SK-N-SH treated with all-trans-retinoic acid at 6 μM for 48 hours (cell line): ENCODE measurements at regions not wholly inside any gene's neighbourhood (a gene's known extent, or its start where the extent isn't known, plus 50 kb on each side); places are given as distances from the start of the nearest gene placed in this dataset.
A peak's percentile ranks its signal among the peaks of the same experiment; 100 is the strongest.

Source experiments
- ATAC-seq: fragments of 200-7000 bp; cut with Tn5 transposase; 3 replicates; pipeline ENCODE4 v1.9.1; 2020; ENCODE audit warnings: mild to moderate bottlenecking, moderate library complexity
- ARNTL ChIP-seq: fragments of 450-650 bp; formaldehyde crosslinking; IDR thresholded peaks from 2 replicates; pipeline ENCODE4 v1.5.0; 2020; ENCODE audit warnings: low read depth, mild to moderate bottlenecking, moderate library complexity, borderline replicate concordance
- BACH2 ChIP-seq: fragments of 250-450 bp; sonication (Bioruptor Pico); IDR thresholded peaks from 2 replicates; pipeline ENCODE4 v1.9.0; 2021; ENCODE audit warnings: mild to moderate bottlenecking, borderline replicate concordance
- CREB5 ChIP-seq: fragments of 250-450 bp; sonication (Bioruptor Pico); IDR thresholded peaks from 2 replicates; pipeline ENCODE4 v1.5.1; 2020; ENCODE audit warnings: low read depth, mild to moderate bottlenecking, moderate library complexity
- CSDC2 ChIP-seq: fragments of 250-450 bp; sonication (Bioruptor Pico); IDR thresholded peaks from 2 replicates; pipeline ENCODE4 v1.5.0; 2020; ENCODE audit warnings: mild to moderate bottlenecking, moderate library complexity
- CSRNP3 ChIP-seq: fragments of 250-450 bp; sonication (Bioruptor Pico); IDR thresholded peaks from 2 replicates; pipeline ENCODE4 v1.5.1; 2021; ENCODE audit warnings: mild to moderate bottlenecking, moderate library complexity
- ESRRG ChIP-seq: fragments of 250-450 bp; sonication (Bioruptor Pico); IDR thresholded peaks from 2 replicates; pipeline ENCODE4 v1.6.1; 2021; ENCODE audit warnings: mild to moderate bottlenecking
- GLIS3 ChIP-seq: fragments of 250-450 bp; sonication (Bioruptor Pico); IDR thresholded peaks from 2 replicates; pipeline ENCODE4 v1.5.0; 2020; ENCODE audit warnings: mild to moderate bottlenecking, moderate library complexity
- OSR1 ChIP-seq: fragments of 250-450 bp; sonication (Bioruptor Pico); IDR thresholded peaks from 2 replicates; pipeline ENCODE4 v1.8.0; 2022; ENCODE audit warnings: moderate library complexity, mild to moderate bottlenecking, inconsistent platforms
- POU6F1 ChIP-seq: fragments of 250-450 bp; sonication (Bioruptor Pico); IDR thresholded peaks from 2 replicates; pipeline ENCODE4 v1.8.0; 2021; ENCODE audit warnings: low read depth, mild to moderate bottlenecking, moderate library complexity, borderline replicate concordance
- PPARA ChIP-seq: fragments of 250-450 bp; sonication (Bioruptor Pico); IDR thresholded peaks from 2 replicates; pipeline ENCODE4 v1.5.0; 2020; ENCODE audit warnings: mild to moderate bottlenecking, borderline replicate concordance
- RARB ChIP-seq: fragments of 250-450 bp; sonication (Bioruptor Pico); IDR thresholded peaks from 2 replicates; pipeline ENCODE4 v1.8.0; 2021; ENCODE audit warnings: mild to moderate bottlenecking, moderate library complexity
- SNAI2 ChIP-seq: fragments of 250-450 bp; sonication (Bioruptor Pico); IDR thresholded peaks from 2 replicates; pipeline ENCODE4 v1.5.0; 2020; ENCODE audit warnings: mild to moderate bottlenecking, moderate library complexity
- TCF4 ChIP-seq: fragments of 250-450 bp; sonication (Bioruptor Pico); IDR thresholded peaks from 2 replicates; pipeline ENCODE4 v1.8.0; 2021; ENCODE audit warnings: mild to moderate bottlenecking, moderate library complexity, borderline replicate concordance
- TOX ChIP-seq: fragments of 250-450 bp; sonication (Bioruptor Pico); IDR thresholded peaks from 2 replicates; pipeline ENCODE4 v1.8.0; 2021; ENCODE audit warnings: mild to moderate bottlenecking, moderate library complexity, borderline replicate concordance
- TSHZ2 ChIP-seq: fragments of 250-450 bp; sonication (Bioruptor Pico); IDR thresholded peaks from 2 replicates; pipeline ENCODE4 v1.5.0; 2020; ENCODE audit warnings: mild to moderate bottlenecking, moderate library complexity
- ZC3H10 ChIP-seq: fragments of 250-450 bp; sonication (Bioruptor Pico); IDR thresholded peaks from 2 replicates; pipeline ENCODE4 v1.5.1; 2021; ENCODE audit warnings: mild to moderate bottlenecking, moderate library complexity
- ZFP3 ChIP-seq: fragments of 250-450 bp; sonication (Bioruptor Pico); IDR thresholded peaks from 2 replicates; pipeline ENCODE4 v1.5.0; 2020; ENCODE audit warnings: mild to moderate bottlenecking, moderate library complexity
- ZFP30 ChIP-seq: fragments of 450-650 bp; formaldehyde crosslinking; IDR thresholded peaks from 2 replicates; pipeline ENCODE4 v1.5.0; 2022; ENCODE audit warnings: mild to moderate bottlenecking, moderate library complexity
- ZNF70 ChIP-seq: fragments of 450-650 bp; formaldehyde crosslinking; IDR thresholded peaks from 2 replicates; pipeline ENCODE4 v1.5.0; 2020; ENCODE audit warnings: mild to moderate bottlenecking, moderate library complexity
- ZNF8 ChIP-seq: fragments of 450-650 bp; formaldehyde crosslinking; IDR thresholded peaks from 2 replicates; pipeline ENCODE4 v1.5.0; 2020; ENCODE audit warnings: mild to moderate bottlenecking, moderate library complexity

- no peak for TF ChIP-seq ZNF8 (CRISPR knock-in tag)
- TF ChIP-seq ZFP30 (CRISPR knock-in tag), result no peak
- TF ChIP-seq CREB5, result no peak
- TF ChIP-seq ZFP3, result no peak
- TF ChIP-seq TCF4 (CRISPR knock-in tag), result no peak
- no peak for TF ChIP-seq BACH2
- no peak for TF ChIP-seq ARNTL
- no peak for TF ChIP-seq ZC3H10 (CRISPR knock-in tag)
- TF ChIP-seq CSDC2 (CRISPR knock-in tag), result no peak
- TF ChIP-seq TSHZ2 (CRISPR knock-in tag), result no peak
- no peak for TF ChIP-seq GLIS3 (CRISPR knock-in tag)
- no peak for TF ChIP-seq OSR1 (CRISPR knock-in tag)
- TF ChIP-seq SNAI2 (CRISPR knock-in tag), result no peak
- TF ChIP-seq RARB (CRISPR knock-in tag), result no peak
- no peak for TF ChIP-seq TOX (CRISPR knock-in tag)
- no peak for TF ChIP-seq ESRRG (CRISPR knock-in tag)
- TF ChIP-seq ZNF70, result no peak
- no peak for TF ChIP-seq PPARA (CRISPR knock-in tag)
- no peak for TF ChIP-seq CSRNP3 (CRISPR knock-in tag)
- peak; percentile 91 for ATAC-seq
Observed at GRCh38 chr6:148240461-148240840, 102.2 kb upstream of the SASH1 start.

- TF ChIP-seq SNAI2 (CRISPR knock-in tag) (no peak), PPARA (CRISPR knock-in tag) (no peak), CSRNP3 (CRISPR knock-in tag) (no peak), TOX (CRISPR knock-in tag) (no peak), POU6F1 (CRISPR knock-in tag) (no peak), GLIS3 (CRISPR knock-in tag) (no peak), TSHZ2 (CRISPR knock-in tag) (no peak), ZC3H10 (CRISPR knock-in tag) (no peak), ZFP3 (no peak), ESRRG (CRISPR knock-in tag) (no peak), ZNF8 (CRISPR knock-in tag) (no peak), ZFP30 (CRISPR knock-in tag) (no peak), TCF4 (CRISPR knock-in tag) (no peak)
- TF ChIP-seq, all 23 proteins: peak for 0
- ATAC-seq, result peak; percentile 13
Observed at GRCh38 chr6:148240861-148241477, 101.7 kb upstream of the SASH1 start.
